HCT116 (cell line): ENCODE measurements at regions not wholly inside any gene's neighbourhood (a gene's known extent, or its start where the extent isn't known, plus 50 kb on each side); places are given as distances from the start of the nearest gene placed in this dataset.

ENCODE experiments used
- ATF3 ChIP-seq: IDR thresholded peaks from 2 replicates; pipeline ENCODE4 v1.6.1; 2012
- CBX3 ChIP-seq: IDR thresholded peaks from 2 replicates; pipeline ENCODE4 v1.6.1; 2012; ENCODE audit warnings: low read depth
- CTCF ChIP-seq, 3 experiments: fragments of 200-600 bp in 1 of 3; sonication (generic) in 1 of 3; IDR thresholded peaks in 2 of 3; conservative IDR thresholded peaks in 1 of 3; 2 replicates each; pipeline ENCODE4 v1.5.1; 2012 to 2017; ENCODE audit warnings: low read depth in 2 of 3, low read length in 2 of 3, antibody characterized with exemption in 1 of 3, borderline replicate concordance in 1 of 3, control low read depth in 1 of 3, mild to moderate bottlenecking in 1 of 3, mixed read lengths in 1 of 3, mixed run types in 1 of 3, moderate library complexity in 1 of 3; ENCODE audit not compliant: insufficient read depth in 1 of 3
- ELF1 ChIP-seq: IDR thresholded peaks from 2 replicates; pipeline ENCODE4 v1.6.1; 2012; ENCODE audit warnings: low read depth, borderline replicate concordance
- EZH2 ChIP-seq: fragments of 200-600 bp; sonication (generic); IDR thresholded peaks from 2 replicates; pipeline ENCODE4 v1.6.1; 2017; ENCODE audit warnings: antibody characterized with exemption, mixed run types
- EZH2phosphoT487 ChIP-seq: fragments of 200-600 bp; IDR thresholded peaks from 2 replicates; pipeline ENCODE4 v1.6.1; 2018; ENCODE audit warnings: antibody characterized with exemption, borderline replicate concordance
- MAX ChIP-seq: IDR thresholded peaks from 2 replicates; pipeline ENCODE4 v1.6.1; 2012
- POLR2A ChIP-seq: IDR thresholded peaks from 2 replicates; pipeline ENCODE4 v1.7.0; 2011; ENCODE audit warnings: borderline replicate concordance; ENCODE audit not compliant: insufficient read depth, insufficient read length; ENCODE audit errors: extremely low read depth
- POLR2AphosphoS5 ChIP-seq: IDR thresholded peaks from 2 replicates; pipeline ENCODE4 v1.6.1; 2011; ENCODE audit warnings: mild to moderate bottlenecking, low read depth, low read length, moderate library complexity
- RAD21 ChIP-seq: IDR thresholded peaks from 2 replicates; pipeline ENCODE4 v1.6.1; 2012; ENCODE audit warnings: low read depth, mild to moderate bottlenecking
- SIN3A ChIP-seq: IDR thresholded peaks from 2 replicates; pipeline ENCODE4 v1.6.1; 2012; ENCODE audit warnings: low read depth
- ZNF274 ChIP-seq: fragments of 200-500 bp; sonication (Bioruptor generic); IDR thresholded peaks from 2 replicates; pipeline ENCODE4 v1.6.1; 2014; ENCODE audit warnings: mild to moderate bottlenecking, low read depth, low read length, inconsistent platforms

GRCh38 chr5:33046091-33046490, 335.0 kb downstream of the NPR3 start:
- TF ChIP-seq ATF3 (no peak), CTCF (IDR thresholded peaks at IDR 0.05 in 2 of 3, conservative IDR thresholded peaks at IDR 0.05 in 1 of 3; ENCODE audit: borderline replicate concordance in 1 of 3, insufficient read depth in 1 of 3, low read depth in 2 of 3, low read length in 2 of 3) (no peak), EZH2 (no peak), ELF1 (no peak), RAD21 (no peak), POLR2AphosphoS5 (no peak), POLR2A (no peak), EZH2phosphoT487 (no peak), ZNF274 (no peak), CBX3 (no peak), MAX (no peak), SIN3A (no peak)
